Ammon's horn (tissue), 1 donor: ENCODE measurements at regions not wholly inside any gene's neighbourhood (a gene's known extent, or its start where the extent isn't known, plus 50 kb on each side); places are given as distances from the start of the nearest gene placed in this dataset.

Experiments used
- DNase-seq: peaks from one replicate; pipeline ENCODE4 v3.0.0-alpha.2; 2016; ENCODE audit warnings: low spot score

- DNase-seq, result no peak
Measured at GRCh38 chr6:23589811-23590210, 536.2 kb upstream of the NRSN1 start.

GRCh38 chr6:23590498-23591126, 535.4 kb upstream of the NRSN1 start:
- DNase-seq, result no peak

- no peak for DNase-seq
Measured at GRCh38 chr6:23591761-23592160, 534.3 kb upstream of the NRSN1 start.

- no peak for DNase-seq
Measured at GRCh38 chr6:23600118-23600517, 525.9 kb upstream of the NRSN1 start.

GRCh38 chr6:23601811-23602345, 524.1 kb upstream of the NRSN1 start:
- DNase-seq, result no peak

- DNase-seq, result no peak
Measured at GRCh38 chr6:23608931-23609435, 517.0 kb upstream of the NRSN1 start.

GRCh38 chr6:23611776-23612381, 514.1 kb upstream of the NRSN1 start:
- DNase-seq, result peak; percentile 23

GRCh38 chr6:23618366-23618765, 507.6 kb upstream of the NRSN1 start:
- DNase-seq, result no peak

- no peak for DNase-seq
Measured at GRCh38 chr6:23620911-23621401, 505.1 kb upstream of the NRSN1 start.

GRCh38 chr6:23630726-23631635, 495.0 kb upstream of the NRSN1 start:
- DNase-seq, result no peak

GRCh38 chr6:23633996-23634395, 492.0 kb upstream of the NRSN1 start:
- DNase-seq, result peak; percentile 78

- DNase-seq, result no peak
Measured at GRCh38 chr6:23635150-23635549, 490.9 kb upstream of the NRSN1 start.

- no peak for DNase-seq
Measured at GRCh38 chr6:23637296-23637695, 488.7 kb upstream of the NRSN1 start.

- DNase-seq, result no peak
Measured at GRCh38 chr6:23642849-23643248, 483.2 kb upstream of the NRSN1 start.

- no peak for DNase-seq
Measured at GRCh38 chr6:23647045-23647444, 479.0 kb upstream of the NRSN1 start.

GRCh38 chr6:23650676-23651075, 475.3 kb upstream of the NRSN1 start:
- DNase-seq, result peak; percentile 86

GRCh38 chr6:23654745-23655144, 471.3 kb upstream of the NRSN1 start:
- DNase-seq, result no peak

- no peak for DNase-seq
Measured at GRCh38 chr6:23655525-23655924, 470.5 kb upstream of the NRSN1 start.

GRCh38 chr6:23656255-23657194, 469.5 kb upstream of the NRSN1 start:
- no peak for DNase-seq

GRCh38 chr6:23659125-23659524, 466.9 kb upstream of the NRSN1 start:
- DNase-seq, result peak; percentile 81

- DNase-seq, result no peak
Measured at GRCh38 chr6:23661549-23661948, 464.5 kb upstream of the NRSN1 start.
